NCI-H345 treated with DMSO at 0.1 percent for 48 hours (cell line): ENCODE measurements at regions not wholly inside any gene's neighbourhood (a gene's known extent, or its start where the extent isn't known, plus 50 kb on each side); places are given as distances from the start of the nearest gene placed in this dataset.
"Not testable (repeated sequence)": the region's sequence is repeated elsewhere in the genome, so short reads cannot be mapped to it uniquely, and the experiment has no call there.

Experiments
- DNase-seq: peaks from one replicate; lab custom pipeline; 2025; ENCODE audit not compliant: unreplicated experiment; lab: John Stamatoyannopoulos, UW

- no peak for DNase-seq
Observed at GRCh38 chr9:82052081-82052480, 63.5 kb downstream of the SPATA31D1 start.

DNA sequence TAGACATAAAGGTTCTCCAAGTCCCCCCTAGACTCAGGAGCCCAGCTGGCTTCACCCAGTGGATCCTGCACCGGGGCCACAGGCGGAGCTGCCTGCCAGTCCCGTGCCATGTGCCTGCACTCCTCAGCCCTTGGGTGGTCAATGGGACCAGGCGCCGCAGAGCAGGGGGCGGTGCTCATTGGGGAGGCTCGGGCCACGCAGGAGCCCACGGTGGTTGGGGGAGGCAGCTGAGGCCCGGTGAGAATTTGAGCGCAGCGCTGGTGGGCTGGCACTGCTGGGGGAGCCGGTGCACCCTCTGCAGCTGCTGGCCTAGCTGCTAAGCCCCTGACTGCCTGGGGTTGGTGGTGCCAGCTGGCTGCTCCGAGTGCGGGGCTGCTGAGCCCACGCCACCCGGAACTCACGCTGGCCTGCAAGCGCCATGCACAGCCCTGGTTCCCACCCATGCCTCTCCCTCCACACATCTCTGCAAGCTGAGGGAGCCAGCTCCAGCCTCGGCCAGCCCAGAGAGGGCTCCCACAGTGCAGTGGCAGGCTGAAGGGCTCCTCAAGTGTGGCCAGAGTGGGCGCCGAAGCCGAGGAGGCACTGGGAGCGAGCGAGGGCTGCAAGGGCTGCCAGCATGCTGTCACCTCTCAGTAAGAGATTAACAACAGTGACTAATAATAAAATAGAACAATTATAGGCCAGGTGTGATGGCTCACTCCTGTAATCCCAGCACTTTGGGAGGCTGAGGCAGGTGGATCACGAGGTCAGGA is 65.9 kb downstream of the SPATA31D1 start:
- no peak for DNase-seq

GRCh38 chr9:82057805-82058204 is 69.2 kb downstream of the SPATA31D1 start:
- no peak for DNase-seq

DNA sequence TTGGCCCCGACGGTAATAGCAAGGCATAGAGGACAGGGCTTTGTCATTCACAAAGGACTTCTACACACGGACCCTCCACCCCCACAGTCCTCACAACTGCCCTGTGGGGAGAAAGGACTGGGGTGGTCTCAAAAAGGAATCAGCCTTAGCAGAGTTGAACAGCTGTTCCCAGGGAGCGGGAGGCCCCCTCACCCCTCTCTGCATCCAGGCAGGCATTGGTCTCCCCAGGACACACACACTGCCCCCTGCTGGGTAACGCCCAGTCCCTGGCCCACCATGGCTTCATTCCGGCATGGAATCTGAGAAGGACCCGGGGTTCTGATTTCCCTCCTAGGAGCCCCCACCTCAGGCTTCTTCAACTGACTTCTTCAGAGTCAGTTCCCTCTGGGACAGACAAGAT is 73.2 kb downstream of the SPATA31D1 start:
- DNase-seq, result not testable (repeated sequence)

DNA sequence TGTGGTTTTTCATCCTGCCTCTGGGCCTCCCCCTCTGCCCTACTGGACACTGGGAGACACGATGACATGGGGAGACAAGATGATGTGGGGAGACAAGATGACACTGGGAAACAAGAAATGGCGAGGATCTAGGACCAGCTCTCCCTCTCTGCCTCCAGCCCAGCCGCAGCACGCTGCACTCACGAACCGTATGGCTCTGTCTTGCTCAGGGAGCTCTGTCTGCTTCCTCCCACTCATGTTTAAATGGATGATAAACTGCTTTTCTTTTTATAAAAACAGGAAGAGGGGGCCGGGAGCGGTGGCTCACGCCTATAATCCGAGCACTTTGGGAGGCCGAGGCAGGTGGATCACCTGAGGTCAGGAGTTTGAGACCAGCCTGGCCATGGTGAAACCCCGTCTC is 73.7 kb downstream of the SPATA31D1 start:
- DNase-seq, result no peak

GRCh38 chr9:82073551-82074543 is 85.3 kb downstream of the SPATA31D1 start:
- no peak for DNase-seq

DNA sequence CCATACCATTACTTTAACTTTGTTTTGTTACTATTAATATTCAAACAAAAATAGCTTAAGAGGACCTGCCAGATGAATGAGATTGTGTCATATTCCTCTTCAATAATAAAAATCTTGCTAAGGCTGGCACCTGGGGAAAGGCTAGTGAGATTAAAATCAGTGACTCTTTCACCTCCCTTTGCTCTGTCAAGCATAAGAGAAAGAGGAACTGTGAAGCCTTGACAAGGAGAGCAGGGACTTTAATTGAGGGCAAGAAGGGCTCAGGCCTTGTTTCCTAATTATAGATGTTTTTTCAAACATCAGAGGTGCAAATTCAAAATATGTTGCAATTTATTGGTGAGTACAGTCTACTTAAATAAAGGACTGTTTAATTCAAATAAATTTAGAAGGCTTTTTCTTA is 91.7 kb downstream of the SPATA31D1 start:
- DNase-seq, result no peak

DNA sequence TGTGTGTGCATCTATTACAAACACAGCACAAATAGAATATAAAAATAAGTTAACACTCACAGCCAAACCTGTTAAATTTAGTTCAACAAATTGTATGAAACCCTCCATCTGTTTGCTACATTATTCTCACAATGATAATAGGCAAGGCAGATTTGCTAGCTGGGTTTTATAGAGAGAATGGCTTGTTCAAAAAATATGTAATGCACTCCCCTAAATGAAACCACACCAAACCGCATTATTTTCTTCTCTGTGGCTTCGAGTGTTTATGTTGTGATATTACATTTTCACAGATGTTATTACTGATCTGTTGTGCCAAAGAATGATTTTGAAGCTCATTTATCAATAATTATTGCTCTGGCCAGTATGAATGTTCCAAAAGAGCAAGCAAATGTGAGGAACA is 92.9 kb downstream of the SPATA31D1 start:
- no peak for DNase-seq

GRCh38 chr9:82082563-82082962 is 94.0 kb downstream of the SPATA31D1 start:
- DNase-seq, result no peak

DNA sequence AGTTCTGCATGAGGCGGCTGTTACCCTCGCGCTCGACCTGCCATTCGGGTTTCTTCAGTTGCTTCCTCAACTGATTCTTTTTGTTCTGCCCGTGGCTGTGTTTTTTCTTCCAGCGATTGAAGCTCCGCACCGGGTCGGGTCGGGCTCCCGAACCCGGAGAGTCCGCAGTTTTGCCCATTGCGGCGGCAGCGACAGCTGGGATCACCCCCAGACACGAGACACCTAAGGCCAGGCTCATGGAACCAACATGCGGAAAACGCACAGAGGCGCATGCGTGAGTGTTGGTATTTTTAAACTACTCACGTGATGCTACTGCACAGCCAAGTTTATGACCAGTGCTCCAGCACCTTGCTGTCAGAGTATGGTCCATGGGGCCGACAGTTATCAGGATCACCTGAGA is 100.0 kb downstream of the SPATA31D1 start:
- no peak for DNase-seq

DNA sequence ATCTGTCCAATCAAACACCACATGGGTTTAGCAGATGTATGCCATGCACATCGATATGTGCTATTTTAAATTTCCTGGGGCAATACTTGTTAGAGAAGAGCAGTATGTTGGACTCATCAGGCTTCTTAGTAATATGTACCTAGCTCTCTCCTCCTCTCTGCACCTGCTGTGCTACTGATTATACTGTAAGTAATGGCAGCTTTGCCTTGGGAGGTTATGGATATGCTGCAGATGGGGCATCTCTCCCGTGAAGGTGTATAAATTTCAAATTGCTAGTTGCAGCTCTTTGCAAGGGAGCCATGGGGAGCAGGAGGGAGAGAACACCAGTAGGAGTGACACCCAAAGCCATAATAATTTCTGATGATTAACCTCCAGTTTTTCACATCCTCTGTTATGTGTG is 101.5 kb downstream of the SPATA31D1 start:
- no peak for DNase-seq

GRCh38 chr9:82091100-82091499 is 102.5 kb downstream of the SPATA31D1 start:
- DNase-seq, result no peak

DNA sequence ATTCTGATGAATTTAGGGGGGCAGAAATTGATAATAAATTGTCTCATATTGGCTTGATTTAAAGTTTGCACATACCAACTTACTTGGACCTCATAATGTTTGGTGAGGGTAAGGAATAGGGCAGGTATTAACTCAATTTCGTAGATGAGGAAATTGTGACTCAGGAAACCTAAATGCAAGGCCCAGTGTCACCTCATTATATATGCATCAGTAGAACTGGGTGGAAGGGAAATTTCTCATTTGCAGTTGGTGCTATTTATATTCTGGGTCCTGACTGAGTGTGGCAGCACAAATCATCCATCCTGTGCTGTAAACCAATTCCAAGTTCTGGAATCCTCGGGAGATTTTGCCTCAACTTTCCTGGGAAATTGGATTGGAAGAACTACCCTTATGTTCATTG is 103.0 kb downstream of the SPATA31D1 start:
- no peak for DNase-seq

- DNase-seq, result no peak
Observed at GRCh38 chr9:82101475-82101874, 112.9 kb downstream of the SPATA31D1 start.

- DNase-seq, result no peak
Observed at GRCh38 chr9:82104252-82104651, 115.7 kb downstream of the SPATA31D1 start.

GRCh38 chr9:82105729-82106128 is 117.2 kb downstream of the SPATA31D1 start:
- no peak for DNase-seq

GRCh38 chr9:82106536-82106935 is 118.0 kb downstream of the SPATA31D1 start:
- DNase-seq, result no peak

DNA sequence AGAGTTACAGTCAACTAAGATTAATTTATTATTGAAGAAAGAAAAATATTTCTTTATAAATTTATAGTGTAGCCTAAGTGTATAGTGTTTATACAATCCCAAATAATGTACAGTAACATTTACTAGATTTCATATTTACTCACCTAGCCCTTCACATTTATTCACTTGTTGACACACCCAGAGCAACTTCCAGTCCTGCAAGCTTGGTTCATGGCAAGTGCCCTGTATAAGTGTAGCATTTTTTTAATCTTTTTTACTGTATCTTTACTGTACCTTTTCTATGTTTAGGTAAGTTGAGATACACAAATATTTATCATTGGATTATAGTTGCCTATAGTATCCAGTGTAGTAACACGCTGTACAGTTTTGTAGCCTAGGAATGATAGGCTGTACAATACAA is 119.9 kb downstream of the SPATA31D1 start:
- no peak for DNase-seq

DNA sequence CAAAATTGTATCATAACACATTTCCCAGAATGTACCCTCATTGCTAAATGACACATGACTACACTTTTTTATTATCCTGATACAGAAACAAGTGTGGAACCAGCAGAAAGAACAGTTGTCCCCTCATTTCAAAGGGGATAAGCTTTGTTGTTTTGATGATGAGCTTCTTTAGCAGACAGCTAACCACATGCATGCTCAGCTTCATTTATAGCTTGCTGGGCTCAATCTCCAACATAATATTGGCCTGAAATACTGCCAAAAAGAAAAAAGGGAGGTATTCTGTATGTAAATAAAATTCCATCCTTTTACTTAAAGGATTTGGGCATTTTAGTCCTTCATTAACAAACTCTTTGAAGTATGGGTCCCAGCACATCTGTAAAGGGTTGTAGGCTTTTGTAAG is 120.4 kb downstream of the SPATA31D1 start:
- DNase-seq, result no peak

- DNase-seq, result no peak
Observed at GRCh38 chr9:82109626-82110025, 121.1 kb downstream of the SPATA31D1 start.

GRCh38 chr9:82110881-82111280 is 122.3 kb downstream of the SPATA31D1 start:
- no peak for DNase-seq

GRCh38 chr9:82115331-82115730 is 126.8 kb downstream of the SPATA31D1 start:
- DNase-seq, result no peak
